Mesendoderm (in vitro differentiated cells): ENCODE measurements at regions not wholly inside any gene's neighbourhood (a gene's known extent, or its start where the extent isn't known, plus 50 kb on each side); places are given as distances from the start of the nearest gene placed in this dataset.
"Not testable (repeated sequence)": the region's sequence is repeated elsewhere in the genome, so short reads cannot be mapped to it uniquely, and the experiment has no call there.

ENCODE experiments used
- DNase-seq: peaks from one replicate; pipeline ENCODE4 v3.0.0; 2013
- H2AK5ac ChIP-seq: 2 replicates; pipeline ENCODE4 v1.6.1; 2013; ENCODE audit warnings: low read length, inconsistent platforms
- H2BK120ac ChIP-seq: 2 replicates; pipeline ENCODE4 v1.6.1; 2013; ENCODE audit warnings: low read depth, mild to moderate bottlenecking, low read length, moderate library complexity, mixed read lengths
- H2BK15ac ChIP-seq: replicated peaks from 2 replicates; pipeline ENCODE4 v1.6.1; 2013; ENCODE audit warnings: low read depth, mild to moderate bottlenecking, moderate library complexity
- H2BK5ac ChIP-seq: 2 replicates; pipeline ENCODE4 v1.6.1; 2013; ENCODE audit warnings: low read length, inconsistent platforms
- H3K18ac ChIP-seq: 2 replicates; pipeline ENCODE4 v1.6.1; 2013; ENCODE audit warnings: mild to moderate bottlenecking, low read length, mixed read lengths
- H3K23ac ChIP-seq: one replicate; pipeline ENCODE4 v1.6.1; 2013; ENCODE audit warnings: low read length
- H3K27ac ChIP-seq: 2 replicates; pipeline ENCODE4 v1.5.1; 2013; ENCODE audit warnings: low read depth, mild to moderate bottlenecking, inconsistent platforms, low read length, moderate library complexity
- H3K27me3 ChIP-seq: 2 replicates; pipeline ENCODE4 v1.6.1; 2013; ENCODE audit warnings: low read length, control low read depth, mild to moderate bottlenecking, inconsistent platforms; ENCODE audit not compliant: insufficient read depth, poor library complexity
- H3K36me3 ChIP-seq: 2 replicates; pipeline ENCODE4 v1.6.1; 2013; ENCODE audit warnings: low read length, inconsistent platforms; ENCODE audit not compliant: control insufficient read depth, insufficient read depth
- H3K4ac ChIP-seq: one replicate; pipeline ENCODE4 v1.6.1; 2013; ENCODE audit warnings: low read depth, mild to moderate bottlenecking, low read length, moderate library complexity
- H3K4me1 ChIP-seq: 2 replicates; pipeline ENCODE4 v1.6.1; 2013; ENCODE audit warnings: low read depth, low read length, inconsistent platforms; ENCODE audit not compliant: control insufficient read depth
- H3K4me2 ChIP-seq: 2 replicates; pipeline ENCODE4 v1.6.1; 2013; ENCODE audit warnings: low read length
- H3K4me3 ChIP-seq: 2 replicates; pipeline ENCODE4 v1.5.1; 2013; ENCODE audit warnings: mild to moderate bottlenecking, low read length
- H3K56ac ChIP-seq: one replicate; pipeline ENCODE4 v1.6.1; 2013; ENCODE audit warnings: low read length
- H3K79me1 ChIP-seq: 2 replicates; pipeline ENCODE4 v1.6.1; 2013; ENCODE audit warnings: low read length, inconsistent platforms
- H3K79me2 ChIP-seq: 2 replicates; pipeline ENCODE4 v1.6.1; 2013; ENCODE audit warnings: mild to moderate bottlenecking, low read length; ENCODE audit not compliant: control insufficient read depth, insufficient read depth
- H3K9ac ChIP-seq: 2 replicates; pipeline ENCODE4 v1.6.1; 2013; ENCODE audit warnings: low read length, inconsistent platforms
- H4K5ac ChIP-seq: one replicate; pipeline ENCODE4 v1.6.1; 2013; ENCODE audit warnings: low read length
- H4K8ac ChIP-seq: one replicate; pipeline ENCODE4 v1.6.1; 2013; ENCODE audit warnings: low read depth, mild to moderate bottlenecking, control low read depth, low read length, moderate library complexity
- WGBS: extraction: QIAGEN DNeasy Blood & Tissue Kit; methylation state at CpG from one replicate; pipeline ENCODE4 v1.1.7; 2013; ENCODE audit warnings: low lambda C conversion rate, missing lambda C conversion rate; ENCODE audit not compliant: insufficient coverage; ENCODE audit errors: extremely low coverage; 5-methylcytosine and 5-hydroxymethylcytosine counted together

GRCh38 chr1:206358771-206359170 is 111.5 kb upstream of the IKBKE start:
- H3K4ac ChIP-seq, H2BK5ac ChIP-seq, H2BK15ac ChIP-seq, H3K79me1 ChIP-seq, H3K4me2 ChIP-seq, H3K4me3 ChIP-seq, H2AK5ac ChIP-seq, H2BK120ac ChIP-seq, H3K27ac ChIP-seq, H3K9ac ChIP-seq, H3K79me2 ChIP-seq, H3K18ac ChIP-seq, H3K27me3 ChIP-seq, H4K8ac ChIP-seq, DNase-seq, H3K4me1 ChIP-seq, H3K56ac ChIP-seq, H3K23ac ChIP-seq, H3K36me3 ChIP-seq, H4K5ac ChIP-seq: not testable (repeated sequence)
- no CpG with 5 or more reads among the region's 3 CpGs for WGBS

- not testable (repeated sequence) for DNase-seq, H2AK5ac ChIP-seq, H2BK120ac ChIP-seq, H3K27ac ChIP-seq, H4K8ac ChIP-seq, H3K18ac ChIP-seq, H3K56ac ChIP-seq, H3K79me1 ChIP-seq, H2BK15ac ChIP-seq, H2BK5ac ChIP-seq, H3K4me2 ChIP-seq, H3K23ac ChIP-seq, H4K5ac ChIP-seq, H3K9ac ChIP-seq, H3K27me3 ChIP-seq, H3K4me3 ChIP-seq, H3K4ac ChIP-seq, H3K4me1 ChIP-seq, H3K79me2 ChIP-seq, H3K36me3 ChIP-seq
These were observed 110.9 kb upstream of the IKBKE start for GRCh38 chr1:206359377-206359776.

- H2AK5ac ChIP-seq, H3K4me3 ChIP-seq, H3K23ac ChIP-seq, H4K8ac ChIP-seq, H3K4me1 ChIP-seq, H2BK15ac ChIP-seq, H3K36me3 ChIP-seq, H4K5ac ChIP-seq, H2BK120ac ChIP-seq, H3K79me1 ChIP-seq, DNase-seq, H2BK5ac ChIP-seq, H3K56ac ChIP-seq, H3K27ac ChIP-seq, H3K27me3 ChIP-seq, H3K4me2 ChIP-seq, H3K9ac ChIP-seq, H3K4ac ChIP-seq, H3K18ac ChIP-seq, H3K79me2 ChIP-seq: not testable (repeated sequence)
- WGBS, result no CpG with 5 or more reads among the region's 3 CpGs
These were observed 108.2 kb upstream of the IKBKE start for GRCh38 chr1:206361978-206362543.

GRCh38 chr1:206362994-206363393 is 107.3 kb upstream of the IKBKE start:
- not testable (repeated sequence) for H3K4me3 ChIP-seq, H2BK5ac ChIP-seq, H3K56ac ChIP-seq, H2AK5ac ChIP-seq, H3K4ac ChIP-seq, H3K79me1 ChIP-seq, H3K4me1 ChIP-seq, H3K18ac ChIP-seq, H2BK120ac ChIP-seq, H3K23ac ChIP-seq, H3K79me2 ChIP-seq, H4K5ac ChIP-seq, H3K36me3 ChIP-seq, H3K27ac ChIP-seq, H3K9ac ChIP-seq, H3K4me2 ChIP-seq, H2BK15ac ChIP-seq, H4K8ac ChIP-seq, DNase-seq, H3K27me3 ChIP-seq
- no CpG with 5 or more reads among the region's 3 CpGs for WGBS

- not testable (repeated sequence) for DNase-seq
These were observed 105.0 kb upstream of the IKBKE start for GRCh38 chr1:206365271-206365670.

GRCh38 chr1:206366131-206366530 is 104.1 kb upstream of the IKBKE start:
- H3K79me2 ChIP-seq, H3K27me3 ChIP-seq, H2BK15ac ChIP-seq, H4K5ac ChIP-seq, H2BK5ac ChIP-seq, H3K18ac ChIP-seq, H3K4me3 ChIP-seq, H3K4me2 ChIP-seq, H3K27ac ChIP-seq, H3K79me1 ChIP-seq, H3K36me3 ChIP-seq, H3K23ac ChIP-seq, H3K56ac ChIP-seq, H2AK5ac ChIP-seq, H4K8ac ChIP-seq, H3K4me1 ChIP-seq, H3K9ac ChIP-seq, H3K4ac ChIP-seq, H2BK120ac ChIP-seq: not testable (repeated sequence)
- WGBS, result no CpG with 5 or more reads among the region's 5 CpGs
- peak; percentile 14 for DNase-seq

More at GRCh38 chr1:206365271-206365670, 105.0 kb upstream of the IKBKE start:
- H3K9ac ChIP-seq, H4K8ac ChIP-seq, H3K27ac ChIP-seq, H2BK120ac ChIP-seq, H3K27me3 ChIP-seq, H3K4me3 ChIP-seq, H3K79me2 ChIP-seq, H3K4me1 ChIP-seq, H2BK15ac ChIP-seq, H3K79me1 ChIP-seq, H3K4ac ChIP-seq, H3K4me2 ChIP-seq, H3K36me3 ChIP-seq, H3K23ac ChIP-seq, H2AK5ac ChIP-seq, H2BK5ac ChIP-seq, H4K5ac ChIP-seq, H3K56ac ChIP-seq, H3K18ac ChIP-seq: not testable (repeated sequence)
- no CpG with 5 or more reads among the region's 6 CpGs for WGBS
